Stomach (tissue), 4 donors: ENCODE measurements at regions not wholly inside any gene's neighbourhood (a gene's known extent, or its start where the extent isn't known, plus 50 kb on each side); places are given as distances from the start of the nearest gene placed in this dataset.

Source experiments
- POLR2A ChIP-seq, 4 donors: fragments of 450-650 bp; IDR thresholded peaks; one replicate each; pipeline ENCODE4 v1.6.1; 2016; ENCODE audit warnings: antibody characterized with exemption in 4 of 4, control low read depth in 2 of 4, mild to moderate bottlenecking in 1 of 4, moderate library complexity in 1 of 4
- POLR2AphosphoS5 ChIP-seq, 3 donors: sonication (generic); formaldehyde crosslinking; IDR thresholded peaks; one replicate each; pipeline ENCODE4 v1.6.1; 2016; ENCODE audit warnings: antibody characterized with exemption in 3 of 3
- TF ChIP-seq, protein P1 (sequence below), 7 experiments: fragments of 450-650 bp in 4 of 7; fragments of 200-600 bp in 3 of 7; sonication (generic) in 3 of 7; IDR thresholded peaks; one replicate each; pipeline ENCODE4 v1.5.1; 2016 to 2019; ENCODE audit warnings: antibody characterized with exemption in 7 of 7, control low read depth in 2 of 7, mild to moderate bottlenecking in 1 of 7

DNA sequence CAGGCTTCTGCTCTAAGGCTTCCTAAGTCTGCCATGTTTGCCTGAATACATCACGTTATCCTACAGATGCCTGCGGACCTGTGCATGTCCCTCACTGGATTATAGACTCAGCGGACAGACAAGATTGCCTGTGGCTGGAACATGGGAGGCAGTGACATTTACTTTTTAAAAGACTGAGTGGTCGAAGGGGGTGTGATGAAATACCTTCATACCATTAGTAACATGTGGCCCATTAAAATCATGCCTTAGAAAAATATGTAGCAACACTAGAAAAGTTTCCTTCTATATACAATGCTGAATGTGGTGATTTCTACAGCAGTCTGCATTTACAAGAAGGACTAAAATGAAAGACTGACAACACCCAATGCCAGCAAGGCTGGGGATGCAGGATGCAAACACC, 154.4 kb downstream of the ASB1 start:
- TF ChIP-seq, protein P1, sequence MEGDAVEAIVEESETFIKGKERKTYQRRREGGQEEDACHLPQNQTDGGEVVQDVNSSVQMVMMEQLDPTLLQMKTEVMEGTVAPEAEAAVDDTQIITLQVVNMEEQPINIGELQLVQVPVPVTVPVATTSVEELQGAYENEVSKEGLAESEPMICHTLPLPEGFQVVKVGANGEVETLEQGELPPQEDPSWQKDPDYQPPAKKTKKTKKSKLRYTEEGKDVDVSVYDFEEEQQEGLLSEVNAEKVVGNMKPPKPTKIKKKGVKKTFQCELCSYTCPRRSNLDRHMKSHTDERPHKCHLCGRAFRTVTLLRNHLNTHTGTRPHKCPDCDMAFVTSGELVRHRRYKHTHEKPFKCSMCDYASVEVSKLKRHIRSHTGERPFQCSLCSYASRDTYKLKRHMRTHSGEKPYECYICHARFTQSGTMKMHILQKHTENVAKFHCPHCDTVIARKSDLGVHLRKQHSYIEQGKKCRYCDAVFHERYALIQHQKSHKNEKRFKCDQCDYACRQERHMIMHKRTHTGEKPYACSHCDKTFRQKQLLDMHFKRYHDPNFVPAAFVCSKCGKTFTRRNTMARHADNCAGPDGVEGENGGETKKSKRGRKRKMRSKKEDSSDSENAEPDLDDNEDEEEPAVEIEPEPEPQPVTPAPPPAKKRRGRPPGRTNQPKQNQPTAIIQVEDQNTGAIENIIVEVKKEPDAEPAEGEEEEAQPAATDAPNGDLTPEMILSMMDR (IDR thresholded peaks at IDR 0.05): no peak
- TF ChIP-seq POLR2A (IDR thresholded peaks at IDR 0.05) (no peak), POLR2AphosphoS5 (IDR thresholded peaks at IDR 0.05) (no peak)
